ENCODE measurements at regions not wholly inside any gene's neighbourhood (a gene's known extent, or its start where the extent isn't known, plus 50 kb on each side); places are given as distances from the start of the nearest gene placed in this dataset.
"Not testable (repeated sequence)": the region's sequence is repeated elsewhere in the genome, so short reads cannot be mapped to it uniquely, and the experiment has no call there.

GRCh38 chr2:14773696-14774095, 141.2 kb downstream of the LRATD1 start:
- Mint-ChIP-seq H3K36me3 (ENCODE audit: low read depth) (no peaks in the 10 kb centered on the region), H3K4me1 (peaks cover 4% of the 10 kb centered on the region), H3K4me3 (no peak overlapping the region), H3K27me3 (ENCODE audit: low read depth) (no peaks in the 10 kb centered on the region), H3K27ac (no peak overlapping the region), H3K9me3 (no peaks in the 10 kb centered on the region)
- TF ChIP-seq CTCF (IDR thresholded peaks at IDR 0.05; ENCODE audit: unreplicated experiment in 3 of 3): no peak

GRCh38 chr2:14774436-14774968, 142.0 kb downstream of the LRATD1 start:
- no peak overlapping the region for H3K27ac Mint-ChIP-seq
- no peaks in the 10 kb centered on the region for H3K27me3 Mint-ChIP-seq (ENCODE audit: low read depth)
- H3K36me3 Mint-ChIP-seq (ENCODE audit: low read depth): no peaks in the 10 kb centered on the region
- no peaks in the 10 kb centered on the region for H3K9me3 Mint-ChIP-seq
- no peak overlapping the region for H3K4me3 Mint-ChIP-seq
- H3K4me1 Mint-ChIP-seq: no peaks in the 10 kb centered on the region
- no peak for TF ChIP-seq CTCF (IDR thresholded peaks at IDR 0.05; ENCODE audit: unreplicated experiment in 3 of 3)

GRCh38 chr2:14776216-14776615, 143.7 kb downstream of the LRATD1 start:
- Mint-ChIP-seq H3K9me3 (no peaks in the 10 kb centered on the region), H3K27ac (no peak overlapping the region), H3K4me3 (no peak overlapping the region), H3K4me1 (peaks cover 4% of the 10 kb centered on the region), H3K27me3 (ENCODE audit: low read depth) (no peaks in the 10 kb centered on the region), H3K36me3 (ENCODE audit: low read depth) (no peaks in the 10 kb centered on the region)
- no peak for TF ChIP-seq CTCF (IDR thresholded peaks at IDR 0.05; ENCODE audit: unreplicated experiment in 3 of 3)

- Mint-ChIP-seq H3K4me1 (peaks cover 4% of the 10 kb centered on the region), H3K4me3 (no peak overlapping the region), H3K9me3 (peaks cover 9% of the 10 kb centered on the region), H3K27ac (no peak overlapping the region), H3K36me3 (ENCODE audit: low read depth) (peaks cover 3% of the 10 kb centered on the region), H3K27me3 (ENCODE audit: low read depth) (no peaks in the 10 kb centered on the region)
- no peak for TF ChIP-seq CTCF (IDR thresholded peaks at IDR 0.05; ENCODE audit: unreplicated experiment in 3 of 3)
Observed at GRCh38 chr2:14778015-14778414, 145.5 kb downstream of the LRATD1 start.

- TF ChIP-seq CTCF (IDR thresholded peaks at IDR 0.05; ENCODE audit: unreplicated experiment in 3 of 3): no peak
- Mint-ChIP-seq H3K27ac (no peak overlapping the region), H3K4me3 (no peak overlapping the region), H3K4me1 (peaks cover 4% of the 10 kb centered on the region), H3K9me3 (peaks cover 9% of the 10 kb centered on the region), H3K36me3 (ENCODE audit: low read depth) (peaks cover 3% of the 10 kb centered on the region), H3K27me3 (ENCODE audit: low read depth) (no peaks in the 10 kb centered on the region)
Observed at GRCh38 chr2:14779252-14779651, 146.7 kb downstream of the LRATD1 start.

- H3K4me1 Mint-ChIP-seq: peaks cover 4% of the 10 kb centered on the region
- H3K27me3 Mint-ChIP-seq (ENCODE audit: low read depth): no peaks in the 10 kb centered on the region
- H3K27ac Mint-ChIP-seq: no peak overlapping the region
- no peak overlapping the region for H3K4me3 Mint-ChIP-seq
- no peak for TF ChIP-seq CTCF (IDR thresholded peaks at IDR 0.05; ENCODE audit: unreplicated experiment in 3 of 3)
- H3K9me3 Mint-ChIP-seq: peaks cover 9% of the 10 kb centered on the region
- H3K36me3 Mint-ChIP-seq (ENCODE audit: low read depth): peaks cover 3% of the 10 kb centered on the region
Observed at GRCh38 chr2:14781142-14781541, 148.6 kb downstream of the LRATD1 start.

GRCh38 chr2:14788814-14789213, 156.3 kb downstream of the LRATD1 start:
- H3K27me3 Mint-ChIP-seq (ENCODE audit: low read depth); H3K36me3 Mint-ChIP-seq (ENCODE audit: low read depth); H3K4me3 Mint-ChIP-seq; H3K27ac Mint-ChIP-seq; H3K4me1 Mint-ChIP-seq: not testable (repeated sequence)
- H3K9me3 Mint-ChIP-seq: peaks cover 16% of the 10 kb centered on the region
